LoVo (cell line): ENCODE measurements at regions not wholly inside any gene's neighbourhood (a gene's known extent, or its start where the extent isn't known, plus 50 kb on each side); places are given as distances from the start of the nearest gene placed in this dataset.
"Not testable (repeated sequence)": the region's sequence is repeated elsewhere in the genome, so short reads cannot be mapped to it uniquely, and the experiment has no call there.

ENCODE experiments used
- DNase-seq: peaks from one replicate; pipeline ENCODE4 v3.0.0-alpha.2; 2016; ENCODE audit warnings: low spot score

DNA sequence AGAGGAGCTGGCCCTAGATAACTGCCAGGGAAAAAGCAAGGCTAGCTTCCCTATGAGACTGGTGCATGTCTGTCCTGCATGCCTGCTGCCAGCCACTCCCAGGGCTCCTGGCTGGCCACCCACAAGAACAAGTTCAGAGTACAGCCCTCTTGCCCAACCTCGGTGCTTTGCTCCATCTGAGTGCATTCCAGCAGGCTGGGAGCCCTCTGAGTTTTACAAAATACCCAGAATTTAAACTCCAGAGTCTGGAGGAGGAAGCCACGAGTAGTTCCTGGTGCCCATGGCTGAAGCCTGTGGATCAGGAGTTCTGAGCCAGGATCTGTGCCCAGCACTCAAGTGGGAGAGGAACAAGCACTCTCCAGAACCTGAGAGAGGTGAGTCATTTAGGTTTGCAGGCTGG, 111.6 kb downstream of the MAGEE2 start:
- no peak for DNase-seq

DNA sequence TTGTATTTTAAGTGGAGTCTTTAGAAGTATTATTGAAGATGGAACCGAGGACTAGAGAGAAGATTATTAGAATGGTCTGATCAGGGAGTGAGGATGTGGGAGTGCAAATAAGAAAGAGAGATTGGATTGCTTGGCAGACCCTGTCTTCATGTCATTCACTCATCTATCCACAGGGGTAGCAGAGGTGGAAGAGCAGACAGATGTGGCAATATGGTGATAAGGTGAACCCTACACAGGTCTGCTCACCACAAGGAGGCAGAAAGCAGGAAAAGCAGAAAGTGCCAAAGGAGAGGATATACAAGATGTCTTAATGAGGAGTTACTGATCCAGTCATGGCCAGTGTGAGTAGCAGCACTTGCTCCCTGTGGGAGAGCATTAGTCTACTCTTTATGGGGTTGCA, 129.4 kb downstream of the MAGEE2 start:
- no peak for DNase-seq

DNA sequence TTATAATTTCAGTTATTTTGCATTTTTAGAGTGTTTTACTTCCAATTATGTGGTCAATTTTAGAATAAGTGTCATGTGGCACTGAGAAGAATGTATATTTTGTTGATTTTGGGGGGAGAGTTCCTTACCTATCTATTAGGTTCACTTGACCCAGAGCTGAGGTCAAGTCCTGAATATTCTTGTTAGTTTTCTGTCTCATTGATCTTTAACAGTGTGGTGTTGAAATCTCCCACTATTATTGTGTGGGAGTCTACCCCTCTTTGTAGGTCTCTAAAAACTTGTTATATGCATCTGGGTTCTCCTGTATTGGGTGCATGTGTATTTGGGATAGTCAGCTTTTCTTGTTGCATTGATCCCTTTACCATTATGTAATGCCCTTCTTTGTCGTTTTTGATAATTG, 127.0 kb upstream of the ZDHHC15 start:
- no peak for DNase-seq

DNA sequence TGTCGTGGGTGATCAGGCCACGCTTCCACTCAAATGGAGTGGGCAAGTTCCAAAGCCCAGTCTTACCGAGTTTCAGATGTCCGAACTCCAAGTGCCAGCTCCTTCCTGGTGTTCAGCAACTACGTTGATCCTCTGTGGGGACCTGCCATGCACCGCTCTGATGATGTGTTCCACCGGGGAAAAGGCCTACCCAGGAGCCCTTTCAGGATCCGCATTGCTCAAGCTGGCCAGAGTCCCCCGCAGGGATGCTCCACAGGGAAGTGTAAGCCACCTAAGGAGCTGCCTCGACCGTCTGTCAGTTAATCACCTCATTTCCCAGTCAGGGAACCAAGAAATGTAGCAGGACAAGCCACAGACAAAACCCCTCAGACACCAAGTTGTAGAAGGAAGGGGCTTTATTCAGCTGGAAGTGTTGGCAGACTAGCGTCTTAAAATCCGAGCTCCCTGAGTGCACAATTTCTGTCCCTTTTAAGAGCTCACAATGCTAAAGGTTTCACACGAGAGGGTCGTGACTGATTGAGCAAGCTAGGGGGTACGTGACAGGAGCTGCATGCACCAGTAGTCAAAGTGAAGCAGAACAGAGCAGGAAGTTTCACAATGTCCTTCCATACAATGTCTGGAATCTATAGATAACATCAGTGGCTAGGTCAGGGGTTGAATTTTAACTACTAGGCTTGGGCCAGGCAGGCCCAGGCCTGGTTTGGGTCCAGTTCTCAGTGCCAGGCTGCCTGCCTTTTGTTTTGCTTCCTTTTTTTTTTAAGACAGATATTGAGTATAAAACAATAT, 126.2 kb upstream of the ZDHHC15 start:
- no peak for DNase-seq

DNA sequence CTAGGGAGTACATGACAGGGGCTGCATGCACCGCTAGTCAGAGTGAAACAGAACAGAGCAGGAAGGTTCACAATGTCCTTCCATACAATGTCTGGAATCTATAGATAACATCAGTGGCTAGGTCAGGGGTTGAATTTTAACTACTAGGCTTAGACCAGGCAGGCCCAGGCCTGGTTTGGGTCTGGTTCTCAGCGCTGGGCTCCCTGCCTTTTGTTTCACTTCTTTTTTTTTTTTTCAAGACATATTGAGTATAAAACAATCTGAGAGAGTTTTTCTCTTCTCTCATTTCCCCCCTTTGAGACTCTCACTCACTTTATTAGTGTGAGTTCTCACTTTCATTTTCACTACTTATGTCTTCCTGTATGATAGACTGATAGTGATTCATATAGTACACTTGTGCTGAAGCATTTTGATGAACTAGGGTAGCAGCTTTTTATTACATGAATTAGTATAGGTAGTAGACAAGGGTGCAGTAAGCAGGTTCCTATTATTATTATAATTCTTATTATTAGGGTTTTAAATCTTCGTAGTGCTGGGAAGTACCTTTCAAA, 120.0 kb upstream of the ZDHHC15 start:
- DNase-seq = no peak

DNA sequence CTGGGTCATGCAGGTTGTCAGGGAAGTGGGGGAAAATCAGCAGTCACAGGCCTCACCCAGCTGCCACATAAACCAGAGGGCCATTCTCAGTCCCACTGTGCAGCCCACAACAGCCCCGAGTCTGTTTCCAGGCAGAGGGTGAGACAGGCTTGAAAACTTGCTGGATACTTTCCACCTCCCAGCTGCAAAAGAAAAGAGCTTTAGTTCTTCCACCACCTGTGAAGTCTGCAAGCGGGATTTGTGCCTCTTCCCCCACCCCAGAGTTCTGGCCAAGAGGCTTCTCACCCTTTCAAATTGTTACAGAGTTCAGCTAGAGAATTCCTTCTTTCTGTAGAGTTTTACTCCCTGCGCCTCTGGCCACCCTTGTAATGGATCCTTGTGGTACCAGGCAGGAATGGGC, 115.5 kb upstream of the ZDHHC15 start:
- no peak for DNase-seq

DNA sequence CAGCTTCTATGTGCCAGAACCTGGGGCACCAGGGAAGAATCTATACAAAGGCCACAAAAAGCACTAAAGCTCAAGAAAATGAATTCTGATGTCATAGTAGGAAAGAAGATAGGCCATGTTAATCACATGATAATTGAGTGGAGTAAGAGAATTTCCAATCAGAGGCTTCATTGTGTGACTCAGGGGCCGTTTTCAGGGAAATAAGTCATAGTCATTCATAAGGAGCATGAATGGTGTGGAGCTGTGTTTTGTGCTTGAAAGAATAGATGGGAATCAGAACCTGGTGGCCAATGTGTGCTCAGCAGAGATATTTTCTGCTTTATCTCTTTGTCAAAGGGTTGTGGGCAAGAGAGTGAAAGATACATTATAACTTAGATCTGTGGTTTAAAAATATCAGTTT, 102.4 kb upstream of the ZDHHC15 start:
- DNase-seq = no peak

DNA sequence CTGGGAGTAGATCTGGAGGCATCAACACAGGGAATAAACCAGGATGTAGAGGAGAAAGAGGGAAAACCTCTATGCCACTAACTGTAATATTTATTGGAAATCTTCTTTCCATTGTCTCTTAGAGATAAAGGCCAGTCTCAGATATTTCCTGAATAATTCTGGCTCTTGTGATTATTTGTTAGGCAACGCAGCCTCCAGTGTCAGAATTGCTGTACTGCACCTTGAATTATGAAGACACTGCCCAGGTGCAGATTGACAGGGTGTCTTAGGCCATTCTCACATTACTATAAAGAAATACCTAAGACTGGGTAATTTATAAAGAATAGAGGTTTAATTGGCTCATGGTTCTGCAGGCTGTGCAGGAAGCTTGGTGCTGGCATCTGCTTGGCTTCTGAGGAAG, 100.7 kb upstream of the ZDHHC15 start:
- DNase-seq = no peak

DNA sequence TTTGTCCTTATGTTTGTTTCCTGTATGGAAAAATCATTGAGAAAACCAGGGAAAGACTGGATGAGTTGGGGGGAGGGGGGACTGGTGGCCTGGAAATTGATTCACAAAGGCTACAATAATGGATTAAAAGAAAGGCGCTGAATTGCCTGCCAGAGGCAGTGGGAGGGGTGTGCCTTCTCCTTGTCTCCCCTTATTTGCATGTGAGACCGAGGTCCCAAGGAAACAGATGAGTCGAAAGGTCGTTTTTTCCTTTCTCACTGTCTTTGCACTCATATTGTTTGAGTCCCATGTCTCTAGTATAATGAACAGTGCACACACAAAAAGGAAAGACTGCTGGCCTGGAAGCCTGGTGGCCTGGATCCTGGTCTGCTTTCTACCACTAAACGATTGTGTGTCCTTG, 86.6 kb upstream of the ZDHHC15 start:
- DNase-seq = no peak

DNA sequence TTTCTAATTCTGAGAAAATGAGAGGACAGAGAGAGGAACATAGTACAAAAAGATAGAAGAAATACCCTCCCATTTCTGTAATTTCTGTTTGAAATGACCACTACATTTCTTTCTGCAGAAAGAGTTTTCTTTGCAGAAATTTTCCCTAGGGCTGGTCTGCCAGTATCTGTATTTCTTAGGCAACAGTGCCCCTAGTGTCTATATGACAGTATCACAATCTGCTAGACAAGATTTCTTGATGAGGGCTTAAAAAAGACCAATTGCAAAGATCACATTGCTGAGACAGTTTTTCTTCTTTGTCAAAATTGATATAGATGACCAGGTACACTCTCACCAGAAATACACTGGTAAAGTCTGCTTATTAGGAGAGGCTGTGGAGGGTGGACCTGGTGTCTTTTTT, 81.0 kb upstream of the ZDHHC15 start:
- peak; percentile 19 for DNase-seq

DNA sequence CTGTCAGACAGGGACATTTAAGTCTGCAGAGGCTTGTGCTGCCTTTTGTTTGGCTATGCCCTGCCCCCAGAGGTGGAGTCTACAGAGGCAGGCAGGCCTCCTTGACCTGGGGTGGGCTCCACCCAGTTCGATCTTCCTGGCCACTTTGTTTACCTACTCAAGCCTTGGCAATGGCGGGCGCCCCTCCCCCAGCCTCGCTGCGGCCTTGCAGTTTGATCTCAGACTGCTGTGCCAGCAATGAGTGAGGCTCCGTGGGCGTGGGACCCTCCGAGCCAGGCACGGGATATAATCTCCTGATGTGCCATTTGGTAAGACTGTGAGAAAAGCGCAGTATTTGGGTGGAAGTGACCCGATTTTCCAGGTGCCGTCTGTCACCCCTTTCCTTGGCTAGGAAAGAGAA, 79.2 kb upstream of the ZDHHC15 start:
- DNase-seq = not testable (repeated sequence)

DNA sequence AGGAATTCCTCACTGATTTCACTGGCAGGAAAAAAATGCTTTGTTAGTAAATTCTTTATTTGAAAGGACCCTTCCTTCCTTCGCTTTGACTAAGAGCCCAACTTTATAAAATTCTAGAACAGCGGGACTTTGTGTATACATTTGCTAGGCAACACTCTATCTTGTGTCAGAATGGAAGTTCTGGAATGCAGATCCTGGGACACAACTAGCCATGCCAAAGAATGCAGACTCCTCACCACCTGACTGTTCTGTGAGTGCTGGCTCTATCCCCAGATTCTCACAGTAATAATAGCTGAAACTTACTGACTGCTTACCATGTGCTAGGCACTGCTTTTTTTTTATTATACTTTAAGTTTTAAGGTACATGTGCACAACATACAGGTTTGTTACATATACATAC, 73.3 kb upstream of the ZDHHC15 start:
- DNase-seq = no peak

DNA sequence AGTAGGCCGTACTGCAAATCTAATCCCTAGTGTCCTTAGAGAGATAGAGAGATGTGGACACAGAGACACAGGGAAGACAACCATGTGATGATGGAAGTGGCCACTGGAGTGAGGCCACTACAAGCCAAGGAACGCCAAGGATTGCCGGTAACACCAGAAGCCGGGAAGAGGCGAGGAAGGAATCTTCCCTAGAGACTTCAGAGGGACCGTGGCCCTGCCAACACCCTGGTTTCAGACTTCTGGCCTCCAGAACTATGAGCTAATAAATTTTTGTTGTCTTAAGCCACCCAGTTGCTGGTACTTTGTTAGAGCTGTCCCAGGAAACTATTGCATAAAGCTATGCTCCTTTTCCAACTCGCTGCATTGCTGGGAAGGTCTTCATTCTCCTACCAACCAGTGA, 70.3 kb upstream of the ZDHHC15 start:
- not testable (repeated sequence) for DNase-seq

DNA sequence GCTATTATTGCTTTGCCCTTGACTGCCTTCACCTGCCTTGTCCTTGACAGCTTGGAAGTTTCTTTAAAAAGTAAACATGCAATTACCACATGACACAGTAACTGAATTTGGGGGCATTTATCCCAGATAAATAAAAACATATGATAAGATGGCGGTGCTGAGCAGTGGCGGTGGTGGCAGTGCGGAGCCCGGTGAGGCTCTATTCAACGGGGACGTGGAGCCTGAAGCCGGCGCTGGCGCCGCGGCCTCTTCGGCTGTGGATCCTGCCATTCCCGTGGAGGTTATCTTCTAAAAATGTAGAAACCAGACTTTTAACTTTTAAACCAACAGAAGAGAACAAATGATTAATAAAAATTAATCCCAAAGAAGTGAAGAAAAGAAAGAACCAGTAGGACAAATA, 59.7 kb upstream of the ZDHHC15 start:
- no peak for DNase-seq
